ENCODE measurements at regions not wholly inside any gene's neighbourhood (a gene's known extent, or its start where the extent isn't known, plus 50 kb on each side); places are given as distances from the start of the nearest gene placed in this dataset.

DNA sequence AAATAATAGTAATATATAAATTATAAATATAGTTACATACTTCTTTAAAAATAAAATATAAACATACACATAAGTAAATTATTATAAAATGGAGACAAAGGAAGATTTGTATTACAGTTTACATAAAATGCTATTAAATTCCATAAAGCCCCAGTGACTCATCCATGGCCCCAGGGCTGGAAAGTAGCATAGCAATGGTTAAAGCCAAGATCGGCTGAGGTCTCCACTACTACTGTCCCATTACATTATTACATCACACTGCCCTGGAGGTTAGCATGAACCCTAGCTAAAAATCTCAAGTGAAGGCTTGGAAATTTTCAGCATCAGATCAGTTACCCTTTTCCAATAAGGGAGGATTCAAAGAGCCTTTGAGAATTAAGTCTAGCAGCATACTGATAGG lies 936.2 kb downstream of the DSC3 start:
- CTCF ChIA-PET (ENCODE audit: partially characterized antibody) = no interaction called here
- H3K9me3 Mint-ChIP-seq = peaks cover 4 to 24% (median 5%) of the 10 kb centered on the region in 8 donors
- H3K27me3 Mint-ChIP-seq = no peaks in the 10 kb centered on the region
- H3K4me1 ChIP-seq (ENCODE audit: insufficient read depth, low read length) = no peaks in the 10 kb centered on the region
- H3K27me3 ChIP-seq (ENCODE audit: insufficient read depth, low read length) = no peaks in the 10 kb centered on the region
- no peak overlapping the region for H3K4me3 Mint-ChIP-seq
- H3K36me3 Mint-ChIP-seq = no peaks in the 10 kb centered on the region
- H3K4me3 ChIP-seq (ENCODE audit: low read length in 2 of 2) = no peak overlapping the region
- intact Hi-C loops (cut with micrococcal nuclease) = no loop called here
- peaks cover 0 to 3% of the 10 kb centered on the region in 2 donors for H3K9me3 ChIP-seq (ENCODE audit: control insufficient read depth in 1 of 2, low read length in 2 of 2)
- POLR2A ChIA-PET (ENCODE audit: partially characterized antibody) = interaction anchor here (1.0 kb wide), 1 partner anchor 44 kb away, joined by 3 read pairs; no protein-coding TSS in a partner anchor
- no peak overlapping the region for H3K27ac ChIP-seq (ENCODE audit: low read depth, low read length)
- H3K36me3 ChIP-seq (ENCODE audit: insufficient read depth, low read length) = no peaks in the 10 kb centered on the region
- H3K27ac Mint-ChIP-seq = no peak overlapping the region
- H3K4me1 Mint-ChIP-seq = no peaks in the 10 kb centered on the region
- DNase-seq = no peak

GRCh38 chr18:30103881-30104280 lies 938.7 kb downstream of the DSC3 start:
- H3K27me3 Mint-ChIP-seq = no peaks in the 10 kb centered on the region
- CTCF ChIA-PET (ENCODE audit: partially characterized antibody) = interaction anchor here (1.4 kb wide), 1 partner anchor 16 kb away, joined by 3 read pairs; no protein-coding TSS in a partner anchor
- peaks cover 0 to 3% of the 10 kb centered on the region in 2 donors for H3K9me3 ChIP-seq (ENCODE audit: control insufficient read depth in 1 of 2, low read length in 2 of 2)
- H3K36me3 ChIP-seq (ENCODE audit: insufficient read depth, low read length) = no peaks in the 10 kb centered on the region
- intact Hi-C loops (cut with micrococcal nuclease) = no loop called here
- H3K4me3 Mint-ChIP-seq = no peak overlapping the region
- no peak overlapping the region for H3K27ac ChIP-seq (ENCODE audit: low read depth, low read length)
- peaks cover 4 to 20% (median 7%) of the 10 kb centered on the region in 8 donors for H3K9me3 Mint-ChIP-seq
- H3K4me1 Mint-ChIP-seq = no peaks in the 10 kb centered on the region
- H3K4me3 ChIP-seq (ENCODE audit: low read length in 2 of 2) = no peak overlapping the region
- no peaks in the 10 kb centered on the region for H3K27me3 ChIP-seq (ENCODE audit: insufficient read depth, low read length)
- H3K4me1 ChIP-seq (ENCODE audit: insufficient read depth, low read length) = no peaks in the 10 kb centered on the region
- POLR2A ChIA-PET (ENCODE audit: partially characterized antibody) = no interaction called here
- no peak overlapping the region for H3K27ac Mint-ChIP-seq
- H3K36me3 Mint-ChIP-seq = no peaks in the 10 kb centered on the region
- DNase-seq = no peak

DNA sequence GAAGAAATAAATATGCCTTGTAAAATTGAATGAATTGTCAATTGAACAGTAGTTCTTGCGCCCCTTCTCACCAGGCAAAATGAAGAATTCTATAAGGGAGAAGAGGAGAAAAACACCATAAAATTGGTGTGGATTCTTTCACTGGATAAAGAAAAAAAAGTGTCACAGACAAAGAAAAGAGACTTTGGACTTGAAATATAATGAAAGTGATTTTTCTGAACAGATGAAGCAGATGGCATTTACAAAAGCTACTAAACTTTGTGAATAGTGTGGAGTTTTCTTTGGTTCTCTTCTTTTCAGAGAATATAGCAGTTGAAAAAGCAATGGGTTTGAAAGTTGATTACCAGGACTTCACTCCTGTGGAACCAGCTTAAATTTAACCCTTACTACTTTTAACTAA lies 945.7 kb downstream of the DSC3 start:
- Mint-ChIP-seq H3K4me3 (no peak overlapping the region), H3K27me3 (no peaks in the 10 kb centered on the region), H3K4me1 (no peaks in the 10 kb centered on the region), H3K36me3 (no peaks in the 10 kb centered on the region), H3K27ac (no peak overlapping the region), H3K9me3 (peaks cover 0 to 15% (median 7%) of the 10 kb centered on the region in 8 donors)
- ChIA-PET POLR2A (ENCODE audit: partially characterized antibody) (no interaction called here), CTCF (ENCODE audit: partially characterized antibody) (no interaction called here)
- Histone ChIP-seq H3K27ac (ENCODE audit: low read depth, low read length) (no peak overlapping the region), H3K9me3 (ENCODE audit: control insufficient read depth in 1 of 2, low read length in 2 of 2) (peaks cover 0 to 4% of the 10 kb centered on the region in 2 donors), H3K36me3 (ENCODE audit: insufficient read depth, low read length) (no peaks in the 10 kb centered on the region), H3K27me3 (ENCODE audit: insufficient read depth, low read length) (no peaks in the 10 kb centered on the region), H3K4me1 (ENCODE audit: insufficient read depth, low read length) (no peaks in the 10 kb centered on the region), H3K4me3 (ENCODE audit: low read length in 2 of 2) (no peak overlapping the region)
- DNase-seq = no peak
- intact Hi-C loops (cut with micrococcal nuclease) = no loop called here

DNA sequence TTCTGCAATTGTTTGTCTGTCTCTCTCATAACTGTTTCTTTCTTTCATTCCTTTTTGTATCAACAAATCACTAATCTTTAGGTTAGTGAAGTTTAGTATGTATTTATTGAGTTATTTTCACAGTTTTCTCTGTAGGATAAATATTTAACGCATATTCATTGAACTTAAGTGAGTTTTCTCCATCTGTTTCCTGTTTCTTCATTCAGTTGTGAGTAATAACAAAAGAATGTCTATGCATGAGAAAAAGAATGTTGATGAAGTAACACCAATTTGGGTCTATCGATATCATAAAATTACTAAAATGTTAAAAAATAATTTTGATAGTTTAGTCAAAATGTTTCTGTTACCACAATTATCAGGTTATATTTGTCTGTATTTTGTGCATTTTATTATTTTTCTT lies 948.0 kb downstream of the DSC3 start:
- POLR2A ChIA-PET (ENCODE audit: partially characterized antibody) = no interaction called here
- H3K27ac ChIP-seq (ENCODE audit: low read depth, low read length) = no peak overlapping the region
- H3K4me1 ChIP-seq (ENCODE audit: insufficient read depth, low read length) = no peaks in the 10 kb centered on the region

GRCh38 chr18:30093376-30093775 lies 949.2 kb downstream of the DSC3 start:
- H3K27ac ChIP-seq (ENCODE audit: low read depth, low read length) = no peak overlapping the region
- H3K4me1 Mint-ChIP-seq = no peaks in the 10 kb centered on the region
- ChIA-PET POLR2A (ENCODE audit: partially characterized antibody) (no interaction called here), CTCF (ENCODE audit: partially characterized antibody) (no interaction called here)
- no peak overlapping the region for H3K4me3 ChIP-seq (ENCODE audit: low read length in 2 of 2)
- H3K9me3 Mint-ChIP-seq = peaks cover 0 to 13% (median 4%) of the 10 kb centered on the region in 8 donors
- H3K27me3 ChIP-seq (ENCODE audit: insufficient read depth, low read length) = no peaks in the 10 kb centered on the region
- no peaks in the 10 kb centered on the region for H3K4me1 ChIP-seq (ENCODE audit: insufficient read depth, low read length)
- no peaks in the 10 kb centered on the region for H3K27me3 Mint-ChIP-seq
- no peak overlapping the region for H3K27ac Mint-ChIP-seq
- no peaks in the 10 kb centered on the region for H3K36me3 ChIP-seq (ENCODE audit: insufficient read depth, low read length)
- H3K9me3 ChIP-seq (ENCODE audit: control insufficient read depth in 1 of 2, low read length in 2 of 2) = peaks cover 0 to 4% of the 10 kb centered on the region in 2 donors
- intact Hi-C loops (cut with micrococcal nuclease) = no loop called here
- no peak overlapping the region for H3K4me3 Mint-ChIP-seq
- no peaks in the 10 kb centered on the region for H3K36me3 Mint-ChIP-seq
- no peak for DNase-seq

More for the DNA sequence above, 948.0 kb downstream of the DSC3 start:
- Mint-ChIP-seq H3K27ac (no peak overlapping the region), H3K4me1 (no peaks in the 10 kb centered on the region), H3K27me3 (no peaks in the 10 kb centered on the region), H3K36me3 (no peaks in the 10 kb centered on the region), H3K4me3 (no peak overlapping the region), H3K9me3 (peaks cover 0 to 16% (median 5%) of the 10 kb centered on the region in 8 donors)
- DNase-seq = no peak
- CTCF ChIA-PET (ENCODE audit: partially characterized antibody) = no interaction called here
- intact Hi-C loops (cut with micrococcal nuclease) = no loop called here
- H3K36me3 ChIP-seq (ENCODE audit: insufficient read depth, low read length) = no peaks in the 10 kb centered on the region
- H3K27me3 ChIP-seq (ENCODE audit: insufficient read depth, low read length) = no peaks in the 10 kb centered on the region
- no peak overlapping the region for H3K4me3 ChIP-seq (ENCODE audit: low read length in 2 of 2)
- H3K9me3 ChIP-seq (ENCODE audit: control insufficient read depth in 1 of 2, low read length in 2 of 2) = peaks cover 0 to 4% of the 10 kb centered on the region in 2 donors

- Mint-ChIP-seq H3K36me3 (no peaks in the 10 kb centered on the region), H3K4me3 (no peak overlapping the region), H3K27ac (no peak overlapping the region), H3K4me1 (no peaks in the 10 kb centered on the region), H3K27me3 (no peaks in the 10 kb centered on the region), H3K9me3 (peaks cover 0 to 25% (median 3%) of the 10 kb centered on the region in 8 donors)
- no peak overlapping the region for H3K4me3 ChIP-seq (ENCODE audit: low read length in 2 of 2)
- H3K27me3 ChIP-seq (ENCODE audit: insufficient read depth, low read length) = no peaks in the 10 kb centered on the region
- DNase-seq = no peak
- H3K9me3 ChIP-seq (ENCODE audit: control insufficient read depth in 1 of 2, low read length in 2 of 2) = peaks cover 0 to 4% of the 10 kb centered on the region in 2 donors
- ChIA-PET CTCF (ENCODE audit: partially characterized antibody) (no interaction called here), POLR2A (ENCODE audit: partially characterized antibody) (no interaction called here)
- H3K27ac ChIP-seq (ENCODE audit: low read depth, low read length) = no peak overlapping the region
- no peaks in the 10 kb centered on the region for H3K4me1 ChIP-seq (ENCODE audit: insufficient read depth, low read length)
- intact Hi-C loops (cut with micrococcal nuclease) = no loop called here
- no peaks in the 10 kb centered on the region for H3K36me3 ChIP-seq (ENCODE audit: insufficient read depth, low read length)
These were observed 954.1 kb downstream of the DSC3 start for GRCh38 chr18:30088238-30089015.

- intact Hi-C loops (cut with micrococcal nuclease) = no loop called here
- no peaks in the 10 kb centered on the region for H3K27me3 Mint-ChIP-seq
- no peaks in the 10 kb centered on the region for H3K4me1 ChIP-seq (ENCODE audit: insufficient read depth, low read length)
- H3K36me3 ChIP-seq (ENCODE audit: insufficient read depth, low read length) = no peaks in the 10 kb centered on the region
- no peaks in the 10 kb centered on the region for H3K4me1 Mint-ChIP-seq
- no peak overlapping the region for H3K27ac ChIP-seq (ENCODE audit: low read depth, low read length)
- no peak for DNase-seq
- H3K9me3 Mint-ChIP-seq = peaks cover 1 to 20% (median 5%) of the 10 kb centered on the region in 8 donors
- no peak overlapping the region for H3K4me3 Mint-ChIP-seq
- H3K36me3 Mint-ChIP-seq = no peaks in the 10 kb centered on the region
- ChIA-PET POLR2A (ENCODE audit: partially characterized antibody) (no interaction called here), CTCF (ENCODE audit: partially characterized antibody) (no interaction called here)
- no peak overlapping the region for H3K27ac Mint-ChIP-seq
- no peak overlapping the region for H3K4me3 ChIP-seq (ENCODE audit: low read length in 2 of 2)
- H3K9me3 ChIP-seq (ENCODE audit: control insufficient read depth in 1 of 2, low read length in 2 of 2) = no peaks in the 10 kb centered on the region
- no peaks in the 10 kb centered on the region for H3K27me3 ChIP-seq (ENCODE audit: insufficient read depth, low read length)
These were observed 956.2 kb downstream of the DSC3 start for GRCh38 chr18:30086351-30086750.

Measured in CD4-positive, alpha-beta memory T cell (primary cell).